22Rv1 (cell line): ENCODE measurements at regions not wholly inside any gene's neighbourhood (a gene's known extent, or its start where the extent isn't known, plus 50 kb on each side); places are given as distances from the start of the nearest gene placed in this dataset.

Experiments used
- H3K27ac ChIP-seq: fragments of 450-650 bp; 2 replicates; pipeline ENCODE4 v1.5.1; 2017
- CTCF ChIP-seq: fragments of 450-650 bp; IDR thresholded peaks from 2 replicates; pipeline ENCODE4 v1.5.1; 2017; ENCODE audit warnings: mild to moderate bottlenecking
- ZFX ChIP-seq: fragments of 450-650 bp; IDR thresholded peaks from 2 replicates; pipeline ENCODE4 v1.6.1; 2017; ENCODE audit warnings: antibody characterized with exemption, borderline replicate concordance

GRCh38 chr7:17070231-17070708 is 188.5 kb upstream of the AGR3 start:
- H3K27ac ChIP-seq: no peak overlapping the region
- TF ChIP-seq ZFX (no peak), CTCF (no peak)

- H3K27ac ChIP-seq: no peak overlapping the region
- TF ChIP-seq ZFX (no peak), CTCF (no peak)
Measured at GRCh38 chr7:17071866-17072265, 190.1 kb upstream of the AGR3 start.

- H3K27ac ChIP-seq: no peak overlapping the region
- TF ChIP-seq CTCF (no peak), ZFX (no peak)
Measured at GRCh38 chr7:17075601-17076255, 193.9 kb upstream of the AGR3 start.

GRCh38 chr7:17078298-17078697 is 196.5 kb upstream of the AGR3 start:
- TF ChIP-seq CTCF (no peak), ZFX (no peak)
- H3K27ac ChIP-seq: no peak overlapping the region

GRCh38 chr7:17083392-17084165 is 201.8 kb upstream of the AGR3 start:
- H3K27ac ChIP-seq: no peak overlapping the region
- TF ChIP-seq ZFX (no peak), CTCF (no peak)

- no peak overlapping the region for H3K27ac ChIP-seq
Measured at GRCh38 chr7:17084166-17084475, 202.3 kb upstream of the AGR3 start.

More at GRCh38 chr7:17084166-17084475, 202.3 kb upstream of the AGR3 start:
- TF ChIP-seq ZFX (no peak), CTCF (no peak)
